H9 (cell line): ENCODE measurements at regions not wholly inside any gene's neighbourhood (a gene's known extent, or its start where the extent isn't known, plus 50 kb on each side); places are given as distances from the start of the nearest gene placed in this dataset.

Experiments used
- DNase-seq: peaks from one replicate; pipeline ENCODE4 v3.0.0-alpha.2; 2017
- H2AFZ ChIP-seq: one replicate; pipeline ENCODE4 v1.6.1; 2013; ENCODE audit warnings: mild to moderate bottlenecking, low read length, control low read depth, moderate library complexity
- H2AK5ac ChIP-seq: 2 replicates; pipeline ENCODE4 v1.6.1; 2013; ENCODE audit warnings: low read length, control low read depth, mixed read lengths; ENCODE audit not compliant: insufficient read length
- H2BK120ac ChIP-seq: one replicate; pipeline ENCODE4 v1.6.1; 2013; ENCODE audit warnings: low read depth, mild to moderate bottlenecking, low read length, control low read depth, inconsistent platforms; ENCODE audit not compliant: poor library complexity, severe bottlenecking
- H2BK12ac ChIP-seq: 2 replicates; pipeline ENCODE4 v1.6.1; 2013; ENCODE audit warnings: low read length, control low read depth, mixed read lengths, low read depth; ENCODE audit not compliant: insufficient read length
- H2BK15ac ChIP-seq: 2 replicates; pipeline ENCODE4 v1.6.1; 2013; ENCODE audit warnings: low read depth, low read length, control low read depth
- H2BK20ac ChIP-seq: one replicate; pipeline ENCODE4 v1.6.1; 2013; ENCODE audit warnings: low read depth, mild to moderate bottlenecking, low read length, control low read depth, inconsistent platforms; ENCODE audit not compliant: poor library complexity, severe bottlenecking
- H2BK5ac ChIP-seq: 2 replicates; pipeline ENCODE4 v1.6.1; 2013; ENCODE audit warnings: low read length, control low read depth, mixed read lengths; ENCODE audit not compliant: insufficient read length
- H3K14ac ChIP-seq: 2 replicates; pipeline ENCODE4 v1.6.1; 2013; ENCODE audit warnings: low read length, control low read depth; ENCODE audit not compliant: insufficient read depth
- H3K18ac ChIP-seq: 2 replicates; pipeline ENCODE4 v1.6.1; 2013; ENCODE audit warnings: low read depth, mild to moderate bottlenecking, mixed read lengths, low read length, control low read depth; ENCODE audit not compliant: insufficient read length
- H3K23ac ChIP-seq: 2 replicates; pipeline ENCODE4 v1.6.1; 2013; ENCODE audit warnings: low read length, control low read depth, mixed read lengths, low read depth; ENCODE audit not compliant: insufficient read length
- H3K23me2 ChIP-seq: 2 replicates; pipeline ENCODE4 v1.6.1; 2013; ENCODE audit warnings: low read depth, mild to moderate bottlenecking, mixed read lengths, low read length, control low read depth; ENCODE audit not compliant: insufficient read length, poor library complexity, severe bottlenecking
- H3K27ac ChIP-seq: 2 replicates; pipeline ENCODE4 v1.5.1; 2013; ENCODE audit warnings: low read length, control low read depth, mixed read lengths, low read depth; ENCODE audit not compliant: insufficient read length
- H3K27me3 ChIP-seq: 2 replicates; pipeline ENCODE4 v1.6.1; 2013; ENCODE audit warnings: low read length, control low read depth, inconsistent platforms; ENCODE audit not compliant: insufficient read depth
- H3K4ac ChIP-seq: 2 replicates; pipeline ENCODE4 v1.6.1; 2013; ENCODE audit warnings: low read depth, mild to moderate bottlenecking, control low read depth, inconsistent platforms, low read length, moderate library complexity
- H3K4me1 ChIP-seq: 2 replicates; pipeline ENCODE4 v1.6.1; 2013; ENCODE audit warnings: low read length, control low read depth, inconsistent platforms; ENCODE audit not compliant: insufficient read depth
- H3K4me2 ChIP-seq: 2 replicates; pipeline ENCODE4 v1.6.1; 2013; ENCODE audit warnings: low read length, control low read depth, mixed read lengths; ENCODE audit not compliant: insufficient read length, insufficient read depth
- H3K56ac ChIP-seq: 2 replicates; pipeline ENCODE4 v1.6.1; 2013; ENCODE audit warnings: low read depth, mild to moderate bottlenecking, mixed read lengths, low read length, control low read depth; ENCODE audit not compliant: insufficient read length
- H3K79me1 ChIP-seq: 2 replicates; pipeline ENCODE4 v1.6.1; 2013; ENCODE audit warnings: low read depth, mild to moderate bottlenecking, moderate library complexity, low read length, control low read depth, inconsistent platforms; ENCODE audit not compliant: insufficient read depth, poor library complexity, severe bottlenecking
- H3K79me2 ChIP-seq: 2 replicates; pipeline ENCODE4 v1.6.1; 2013; ENCODE audit warnings: low read length, control low read depth, inconsistent platforms; ENCODE audit not compliant: insufficient read depth
- H3K9ac ChIP-seq: 2 replicates; pipeline ENCODE4 v1.6.1; 2013; ENCODE audit warnings: low read length, control low read depth, mixed read lengths; ENCODE audit not compliant: insufficient read length; ENCODE audit errors: extremely low read depth
- H3K9me3 ChIP-seq: one replicate; pipeline ENCODE4 v1.6.1; 2013; ENCODE audit warnings: low read depth, low read length, inconsistent platforms; ENCODE audit not compliant: control insufficient read depth
- H3T11ph ChIP-seq: one replicate; pipeline ENCODE4 v1.6.1; 2013; ENCODE audit warnings: mild to moderate bottlenecking, low read length, control low read depth, inconsistent platforms
- H4K20me1 ChIP-seq: one replicate; pipeline ENCODE4 v1.6.1; 2013; ENCODE audit not compliant: control insufficient read depth, insufficient read length, insufficient read depth
- H4K5ac ChIP-seq: 2 replicates; pipeline ENCODE4 v1.6.1; 2013; ENCODE audit warnings: low read depth, mild to moderate bottlenecking, mixed read lengths, low read length, control low read depth; ENCODE audit not compliant: insufficient read length
- H4K8ac ChIP-seq: replicated peaks from 2 replicates; pipeline ENCODE4 v1.6.1; 2013; ENCODE audit warnings: low read length, control low read depth, mixed read lengths, low read depth; ENCODE audit not compliant: insufficient read length
- H4K91ac ChIP-seq: 2 replicates; pipeline ENCODE4 v1.6.1; 2013; ENCODE audit warnings: low read depth, mild to moderate bottlenecking, moderate library complexity, mixed read lengths, low read length, control low read depth; ENCODE audit not compliant: insufficient read length
- H3K27ac Mint-ChIP-seq, 3 experiments: 2 replicates in 2 of 3; 3 replicates in 1 of 3; pipeline ENCODE4 v1.8.0; 2020 to 2021; ENCODE audit warnings: mixed read lengths in 3 of 3, mild to moderate bottlenecking in 1 of 3, moderate library complexity in 1 of 3
- H3K27me3 Mint-ChIP-seq: 2 replicates; pipeline ENCODE4 v1.8.0; 2021; ENCODE audit warnings: low read depth, mild to moderate bottlenecking, moderate library complexity, mixed read lengths
- H3K36me3 Mint-ChIP-seq, 3 experiments: 2 replicates in 2 of 3; 3 replicates in 1 of 3; pipeline ENCODE4 v1.8.0; 2020 to 2021; ENCODE audit warnings: low read depth in 3 of 3, mixed read lengths in 3 of 3; ENCODE audit not compliant: insufficient read depth in 1 of 3
- H3K4me1 Mint-ChIP-seq, 2 experiments: 2 replicates each; pipeline ENCODE4 v1.8.0; 2020; ENCODE audit warnings: mixed read lengths in 2 of 2
- H3K4me3 Mint-ChIP-seq, 2 experiments: 2 replicates in 1 of 2; 3 replicates in 1 of 2; pipeline ENCODE4 v1.8.0; 2020 to 2021; ENCODE audit warnings: mild to moderate bottlenecking in 2 of 2, mixed read lengths in 2 of 2, moderate library complexity in 1 of 2
- H3K9me3 Mint-ChIP-seq, 2 experiments: 2 replicates in 1 of 2; 3 replicates in 1 of 2; pipeline ENCODE4 v1.8.0; 2020; ENCODE audit warnings: mild to moderate bottlenecking in 2 of 2, mixed read lengths in 2 of 2, moderate library complexity in 1 of 2
- WGBS: extraction: QIAGEN DNeasy Blood & Tissue Kit; methylation state at CpG from one replicate; pipeline ENCODE4 v1.1.7; 2013; ENCODE audit warnings: missing lambda C conversion rate, low lambda C conversion rate, mixed read lengths; ENCODE audit not compliant: insufficient read length; ENCODE audit errors: extremely low coverage; 5-methylcytosine and 5-hydroxymethylcytosine counted together
- TF ChIP-seq, protein P1 (sequence below): fragments of 200-600 bp; sonication (generic); conservative IDR thresholded peaks from 3 replicates; pipeline ENCODE4 v1.8.0; 2021; ENCODE audit warnings: antibody characterized with exemption, mild to moderate bottlenecking

DNA sequence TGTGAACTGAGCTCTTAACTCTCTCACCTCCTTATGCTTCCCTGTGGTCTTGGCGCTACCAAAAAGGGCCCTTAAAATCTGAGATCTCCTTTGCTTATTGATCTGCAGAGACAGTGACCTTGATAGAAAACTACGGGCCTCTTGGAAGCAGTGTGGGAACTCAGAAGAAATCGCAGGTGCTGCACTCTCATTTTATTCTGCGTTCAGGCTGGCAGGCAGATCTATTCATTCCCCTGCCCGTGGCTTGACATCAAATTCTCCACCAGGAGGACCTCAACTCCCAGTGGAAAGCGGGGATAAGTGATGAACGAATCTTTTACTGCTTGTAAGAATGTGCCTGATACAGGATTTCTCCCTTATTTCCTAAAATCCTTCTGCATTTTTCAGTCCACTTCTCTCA, 143.2 kb upstream of the SEL1L start:
- peaks cover 23 to 24% of the 10 kb centered on the region in 2 experiments for H3K4me1 Mint-ChIP-seq
- Histone ChIP-seq H4K8ac (no peak overlapping the region), H3K4me2 (no peak overlapping the region), H3K4me1 (peaks cover 5% of the 10 kb centered on the region; the same call in 1 of the 2 replicates), H3K23me2 (no peaks in the 10 kb centered on the region), H3K27ac (no peak overlapping the region), H2BK15ac (no peak overlapping the region), H3K23ac (no peak overlapping the region), H4K5ac (no peak overlapping the region), H4K91ac (no peak overlapping the region), H3K9ac (no peak overlapping the region), H3K27me3 (peaks cover 24% of the 10 kb centered on the region), H2AFZ (no peak overlapping the region), H2BK20ac (no peak overlapping the region), H2BK5ac (no peak overlapping the region), H3K18ac (no peak overlapping the region), H3K79me1 (no peaks in the 10 kb centered on the region), H2BK12ac (no peak overlapping the region), H4K20me1 (no peaks in the 10 kb centered on the region), H3K9me3 (no peaks in the 10 kb centered on the region), H3T11ph (no peak overlapping the region), H3K4ac (no peak overlapping the region), H3K79me2 (no peaks in the 10 kb centered on the region), H2BK120ac (no peak overlapping the region), H2AK5ac (no peak overlapping the region), H3K14ac (no peak overlapping the region), H3K56ac (no peak overlapping the region)
- H3K9me3 Mint-ChIP-seq, result peaks cover 5 to 9% of the 10 kb centered on the region in 2 experiments
- peaks cover 81% of the 10 kb centered on the region for H3K27me3 Mint-ChIP-seq
- no CpG with 5 or more reads among the region's 7 CpGs for WGBS
- no peak overlapping the region for H3K27ac Mint-ChIP-seq
- H3K4me3 Mint-ChIP-seq, result no peak overlapping the region
- TF ChIP-seq, protein P1, sequence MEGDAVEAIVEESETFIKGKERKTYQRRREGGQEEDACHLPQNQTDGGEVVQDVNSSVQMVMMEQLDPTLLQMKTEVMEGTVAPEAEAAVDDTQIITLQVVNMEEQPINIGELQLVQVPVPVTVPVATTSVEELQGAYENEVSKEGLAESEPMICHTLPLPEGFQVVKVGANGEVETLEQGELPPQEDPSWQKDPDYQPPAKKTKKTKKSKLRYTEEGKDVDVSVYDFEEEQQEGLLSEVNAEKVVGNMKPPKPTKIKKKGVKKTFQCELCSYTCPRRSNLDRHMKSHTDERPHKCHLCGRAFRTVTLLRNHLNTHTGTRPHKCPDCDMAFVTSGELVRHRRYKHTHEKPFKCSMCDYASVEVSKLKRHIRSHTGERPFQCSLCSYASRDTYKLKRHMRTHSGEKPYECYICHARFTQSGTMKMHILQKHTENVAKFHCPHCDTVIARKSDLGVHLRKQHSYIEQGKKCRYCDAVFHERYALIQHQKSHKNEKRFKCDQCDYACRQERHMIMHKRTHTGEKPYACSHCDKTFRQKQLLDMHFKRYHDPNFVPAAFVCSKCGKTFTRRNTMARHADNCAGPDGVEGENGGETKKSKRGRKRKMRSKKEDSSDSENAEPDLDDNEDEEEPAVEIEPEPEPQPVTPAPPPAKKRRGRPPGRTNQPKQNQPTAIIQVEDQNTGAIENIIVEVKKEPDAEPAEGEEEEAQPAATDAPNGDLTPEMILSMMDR, result no peak
- no peak for DNase-seq
- H3K36me3 Mint-ChIP-seq, result peaks cover 0 to 5% (median 3%) of the 10 kb centered on the region in 3 experiments; a peak in 4 of 7 replicates
